Upper lobe of left lung (tissue), 6 donors: ENCODE measurements at regions not wholly inside any gene's neighbourhood (a gene's known extent, or its start where the extent isn't known, plus 50 kb on each side); places are given as distances from the start of the nearest gene placed in this dataset.

ENCODE experiments used
- ATAC-seq, 2 donors: fragments of 200-7000 bp; cut with Tn5 transposase; one replicate each; pipeline ENCODE4 v1.9.1; 2022; ENCODE audit warnings: mild to moderate bottlenecking in 2 of 2, moderate library complexity in 2 of 2; ENCODE audit not compliant: low FRiP score in 2 of 2
- DNase-seq, 2 donors: peaks; one replicate each; pipeline ENCODE4 v3.0.0-alpha.2; 2019 to 2020
- H3K27ac ChIP-seq, 4 donors: fragments of 200-600 bp; sonication (generic); one replicate each; pipeline ENCODE4 v1.5.1; 2016 to 2019
- H3K27me3 ChIP-seq, 4 donors: fragments of 200-600 bp; sonication (generic); one replicate each; pipeline ENCODE4 v1.5.1; 2017 to 2019
- H3K36me3 ChIP-seq, 4 donors: fragments of 200-600 bp; sonication (generic); one replicate each; pipeline ENCODE4 v1.5.1; 2016 to 2019
- H3K4me1 ChIP-seq, 4 donors: fragments of 200-600 bp; sonication (generic); one replicate each; pipeline ENCODE4 v1.5.1; 2018 to 2019
- H3K4me3 ChIP-seq, 4 donors: fragments of 200-600 bp; sonication (generic); one replicate each; pipeline ENCODE4 v1.5.1; 2017 to 2019; ENCODE audit warnings: mild to moderate bottlenecking in 2 of 4, moderate library complexity in 1 of 4
- H3K9me3 ChIP-seq, 4 donors: fragments of 200-600 bp; sonication (generic); one replicate each; pipeline ENCODE4 v1.5.1; 2018 to 2019
- CTCF ChIP-seq, 6 experiments: fragments of 450-650 bp in 4 of 6; fragments of 200-600 bp in 2 of 6; sonication (generic) in 2 of 6; IDR thresholded peaks; one replicate each; pipeline ENCODE4 v1.5.1; 2016 to 2019; ENCODE audit warnings: antibody characterized with exemption in 6 of 6
- EP300 ChIP-seq, 4 donors: sonication (generic); formaldehyde crosslinking; IDR thresholded peaks; one replicate each; pipeline ENCODE4 v1.5.1; 2017; ENCODE audit warnings: antibody characterized with exemption in 4 of 4, control low read depth in 2 of 4
- POLR2A ChIP-seq, 4 donors: fragments of 450-650 bp; IDR thresholded peaks; one replicate each; pipeline ENCODE4 v1.5.1; 2016 to 2017; ENCODE audit warnings: antibody characterized with exemption in 4 of 4, mild to moderate bottlenecking in 2 of 4
- POLR2AphosphoS5 ChIP-seq, 2 donors: sonication (generic); formaldehyde crosslinking; IDR thresholded peaks; one replicate each; pipeline ENCODE4 v1.5.1; 2017; ENCODE audit warnings: antibody characterized with exemption in 2 of 2
- WGBS, 2 donors: methylation state at CpG; one replicate each; pipeline ENCODE4 v1.1.5; 2017 to 2018; 5-methylcytosine and 5-hydroxymethylcytosine counted together
- donor health status: DM: no; HTN: no; CAD: no; lungs with moderate emphysema.
- donor health status: DM: no; HTN: yes; CAD: no; lungs with severe emphysema.

GRCh38 chr14:39739796-39740195 lies 307.6 kb upstream of the FBXO33 start:
- Histone ChIP-seq H3K4me1 (peaks cover 0 to 9% (median 0%) of the 10 kb centered on the region in 4 donors), H3K27ac (no peak overlapping the region), H3K9me3 (no peaks in the 10 kb centered on the region), H3K27me3 (no peaks in the 10 kb centered on the region), H3K36me3 (no peaks in the 10 kb centered on the region), H3K4me3 (no peak overlapping the region)
- TF ChIP-seq CTCF (IDR thresholded peaks at IDR 0.05) (no peak), POLR2AphosphoS5 (IDR thresholded peaks at IDR 0.05) (no peak), POLR2A (IDR thresholded peaks at IDR 0.05) (no peak)
- WGBS, 2 donors, result 77 to 82% methylated on average over 2 of the region's 2 CpGs
- ATAC-seq (peak; percentile 12 to 74), DNase-seq (peak in 1 of 2 donors; percentile 85)

GRCh38 chr14:39734306-39734705 lies 302.1 kb upstream of the FBXO33 start:
- no peak for TF ChIP-seq CTCF (IDR thresholded peaks at IDR 0.05)
- no peak for TF ChIP-seq POLR2AphosphoS5 (IDR thresholded peaks at IDR 0.05)
- TF ChIP-seq POLR2A (IDR thresholded peaks at IDR 0.05), result no peak
- H3K4me1 ChIP-seq, result no peaks in the 10 kb centered on the region
- H3K27me3 ChIP-seq, result no peaks in the 10 kb centered on the region
- H3K27ac ChIP-seq, result no peak overlapping the region
- DNase-seq, result no peak
- no peaks in the 10 kb centered on the region for H3K9me3 ChIP-seq
- H3K36me3 ChIP-seq, result no peaks in the 10 kb centered on the region
- ATAC-seq, result no peak
- H3K4me3 ChIP-seq, result no peak overlapping the region

- TF ChIP-seq CTCF (IDR thresholded peaks at IDR 0.05) (no peak), EP300 (IDR thresholded peaks at IDR 0.05) (no peak), POLR2AphosphoS5 (IDR thresholded peaks at IDR 0.05) (no peak), POLR2A (IDR thresholded peaks at IDR 0.05) (no peak)
- WGBS, 2 donors, result 90 to 92% methylated on average over 1 of the region's 1 CpG
- ATAC-seq (no peak), DNase-seq (no peak)
- Histone ChIP-seq H3K27me3 (no peaks in the 10 kb centered on the region), H3K36me3 (no peaks in the 10 kb centered on the region), H3K4me3 (no peak overlapping the region), H3K9me3 (no peaks in the 10 kb centered on the region), H3K27ac (no peak overlapping the region), H3K4me1 (no peaks in the 10 kb centered on the region)
These were observed 301.5 kb upstream of the FBXO33 start for GRCh38 chr14:39733741-39734140.

GRCh38 chr14:39731912-39732311 lies 299.7 kb upstream of the FBXO33 start:
- Histone ChIP-seq H3K36me3 (no peaks in the 10 kb centered on the region), H3K4me1 (no peaks in the 10 kb centered on the region), H3K9me3 (no peaks in the 10 kb centered on the region), H3K27me3 (no peaks in the 10 kb centered on the region), H3K4me3 (no peak overlapping the region), H3K27ac (no peak overlapping the region)
- DNase-seq, result no peak
- WGBS, 2 donors, result 71 to 86% methylated on average over 2 of the region's 2 CpGs
- ATAC-seq, result no peak
- no peak for TF ChIP-seq CTCF (IDR thresholded peaks at IDR 0.05)
- TF ChIP-seq POLR2AphosphoS5 (IDR thresholded peaks at IDR 0.05), result no peak
- no peak for TF ChIP-seq EP300 (IDR thresholded peaks at IDR 0.05)
- no peak for TF ChIP-seq POLR2A (IDR thresholded peaks at IDR 0.05)

- DNase-seq, result no peak
- no peak for ATAC-seq
- Histone ChIP-seq H3K4me1 (no peaks in the 10 kb centered on the region), H3K9me3 (no peaks in the 10 kb centered on the region), H3K4me3 (no peak overlapping the region), H3K36me3 (no peaks in the 10 kb centered on the region), H3K27me3 (no peaks in the 10 kb centered on the region), H3K27ac (no peak overlapping the region)
- TF ChIP-seq EP300 (IDR thresholded peaks at IDR 0.05) (no peak), POLR2AphosphoS5 (IDR thresholded peaks at IDR 0.05) (no peak), POLR2A (IDR thresholded peaks at IDR 0.05) (no peak), CTCF (IDR thresholded peaks at IDR 0.05) (no peak)
- 89 to 91% methylated on average over 2 of the region's 2 CpGs for WGBS, 2 donors
These were observed 294.3 kb upstream of the FBXO33 start for GRCh38 chr14:39726563-39726962.
